ENCODE measurements at regions not wholly inside any gene's neighbourhood (a gene's known extent, or its start where the extent isn't known, plus 50 kb on each side); places are given as distances from the start of the nearest gene placed in this dataset.

DNA sequence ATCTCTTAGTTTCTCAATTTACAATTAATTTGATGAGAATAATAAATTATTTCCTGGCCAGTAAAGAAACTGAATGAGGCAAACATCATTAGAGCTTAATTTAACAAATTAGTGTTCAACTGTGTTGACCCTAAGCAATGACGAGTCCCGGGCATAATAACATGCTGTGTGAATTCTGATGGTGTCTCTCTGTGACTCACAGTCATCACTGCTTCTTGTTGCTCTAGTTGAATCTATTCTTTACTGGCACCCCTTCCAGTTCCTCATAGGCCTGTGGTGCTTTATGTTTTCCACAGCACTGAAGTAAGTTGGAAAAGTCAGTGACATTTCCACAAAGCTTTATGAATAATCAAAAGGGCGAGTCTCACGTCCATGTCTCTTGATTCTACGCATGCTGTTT, 57.7 kb upstream of the SLC7A11 start:
- H3K27me3 ChIP-seq, result no peaks in the 10 kb centered on the region
- H3K27ac ChIP-seq, result no peak overlapping the region
- H3K36me3 ChIP-seq, result no peaks in the 10 kb centered on the region
- no peak for TF ChIP-seq POLR2A (IDR thresholded peaks at IDR 0.05)
- TF ChIP-seq, protein P1, sequence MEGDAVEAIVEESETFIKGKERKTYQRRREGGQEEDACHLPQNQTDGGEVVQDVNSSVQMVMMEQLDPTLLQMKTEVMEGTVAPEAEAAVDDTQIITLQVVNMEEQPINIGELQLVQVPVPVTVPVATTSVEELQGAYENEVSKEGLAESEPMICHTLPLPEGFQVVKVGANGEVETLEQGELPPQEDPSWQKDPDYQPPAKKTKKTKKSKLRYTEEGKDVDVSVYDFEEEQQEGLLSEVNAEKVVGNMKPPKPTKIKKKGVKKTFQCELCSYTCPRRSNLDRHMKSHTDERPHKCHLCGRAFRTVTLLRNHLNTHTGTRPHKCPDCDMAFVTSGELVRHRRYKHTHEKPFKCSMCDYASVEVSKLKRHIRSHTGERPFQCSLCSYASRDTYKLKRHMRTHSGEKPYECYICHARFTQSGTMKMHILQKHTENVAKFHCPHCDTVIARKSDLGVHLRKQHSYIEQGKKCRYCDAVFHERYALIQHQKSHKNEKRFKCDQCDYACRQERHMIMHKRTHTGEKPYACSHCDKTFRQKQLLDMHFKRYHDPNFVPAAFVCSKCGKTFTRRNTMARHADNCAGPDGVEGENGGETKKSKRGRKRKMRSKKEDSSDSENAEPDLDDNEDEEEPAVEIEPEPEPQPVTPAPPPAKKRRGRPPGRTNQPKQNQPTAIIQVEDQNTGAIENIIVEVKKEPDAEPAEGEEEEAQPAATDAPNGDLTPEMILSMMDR (IDR thresholded peaks at IDR 0.05), result no peak
- DNase-seq, result no peak
- H3K4me1 ChIP-seq, result no peaks in the 10 kb centered on the region
- no peak overlapping the region for H3K4me3 ChIP-seq
- H3K9me3 ChIP-seq, result no peaks in the 10 kb centered on the region
- intact Hi-C loops (cut with DNase I; ENCODE audit: low total_unique reads), result no loop called here

DNA sequence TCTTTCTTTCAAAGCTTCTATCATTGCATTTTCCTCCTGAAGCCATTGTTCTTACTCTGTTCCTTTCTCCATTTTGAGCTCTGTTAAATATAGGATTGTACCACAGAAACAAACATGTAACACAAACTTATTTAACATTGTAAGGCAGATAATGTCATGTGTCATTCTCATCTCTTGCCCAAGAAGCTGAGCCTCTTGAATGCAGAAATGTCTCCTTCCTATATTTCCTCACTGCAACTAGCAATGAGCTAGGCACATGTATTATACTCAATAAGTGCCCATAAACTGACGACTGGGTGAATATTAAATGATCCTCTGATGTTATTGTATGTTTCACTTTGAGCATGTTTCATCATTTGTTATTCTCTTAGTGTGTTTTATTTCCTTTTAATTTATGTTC, 56.7 kb upstream of the SLC7A11 start:
- no peak overlapping the region for H3K27ac ChIP-seq
- no peak overlapping the region for H3K4me3 ChIP-seq
- TF ChIP-seq POLR2A (IDR thresholded peaks at IDR 0.05), result no peak
- H3K36me3 ChIP-seq, result no peaks in the 10 kb centered on the region
- intact Hi-C loops (cut with DNase I; ENCODE audit: low total_unique reads), result no loop called here
- no peaks in the 10 kb centered on the region for H3K4me1 ChIP-seq
- no peaks in the 10 kb centered on the region for H3K9me3 ChIP-seq
- DNase-seq, result no peak
- no peaks in the 10 kb centered on the region for H3K27me3 ChIP-seq

DNA sequence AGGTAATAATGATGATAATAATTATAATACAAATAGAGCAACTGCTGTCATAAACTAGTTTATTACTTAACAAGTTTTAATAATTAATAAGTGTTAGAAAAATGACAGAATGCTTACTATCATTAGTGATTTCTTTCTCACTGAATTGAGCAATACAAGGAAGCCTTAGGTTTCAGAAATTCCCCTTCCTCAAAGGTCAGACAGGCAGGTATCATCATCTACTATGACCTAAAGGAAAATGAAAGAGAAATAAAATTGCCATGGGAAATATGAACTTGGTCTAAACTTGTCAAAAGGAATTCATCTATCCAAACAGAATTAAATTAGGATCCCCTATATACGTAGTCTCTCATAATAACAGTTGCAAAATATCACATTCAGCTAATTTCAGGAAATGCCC, 56.3 kb upstream of the SLC7A11 start:
- H3K9me3 ChIP-seq, result no peaks in the 10 kb centered on the region
- TF ChIP-seq POLR2A (IDR thresholded peaks at IDR 0.05), result no peak
- TF ChIP-seq, protein P1 (IDR thresholded peaks at IDR 0.05), result no peak
- H3K4me3 ChIP-seq, result no peak overlapping the region
- DNase-seq, result no peak
- intact Hi-C loops (cut with DNase I; ENCODE audit: low total_unique reads), result no loop called here
- H3K4me1 ChIP-seq, result no peaks in the 10 kb centered on the region
- no peaks in the 10 kb centered on the region for H3K27me3 ChIP-seq
- H3K36me3 ChIP-seq, result no peaks in the 10 kb centered on the region
- H3K27ac ChIP-seq, result no peak overlapping the region

DNA sequence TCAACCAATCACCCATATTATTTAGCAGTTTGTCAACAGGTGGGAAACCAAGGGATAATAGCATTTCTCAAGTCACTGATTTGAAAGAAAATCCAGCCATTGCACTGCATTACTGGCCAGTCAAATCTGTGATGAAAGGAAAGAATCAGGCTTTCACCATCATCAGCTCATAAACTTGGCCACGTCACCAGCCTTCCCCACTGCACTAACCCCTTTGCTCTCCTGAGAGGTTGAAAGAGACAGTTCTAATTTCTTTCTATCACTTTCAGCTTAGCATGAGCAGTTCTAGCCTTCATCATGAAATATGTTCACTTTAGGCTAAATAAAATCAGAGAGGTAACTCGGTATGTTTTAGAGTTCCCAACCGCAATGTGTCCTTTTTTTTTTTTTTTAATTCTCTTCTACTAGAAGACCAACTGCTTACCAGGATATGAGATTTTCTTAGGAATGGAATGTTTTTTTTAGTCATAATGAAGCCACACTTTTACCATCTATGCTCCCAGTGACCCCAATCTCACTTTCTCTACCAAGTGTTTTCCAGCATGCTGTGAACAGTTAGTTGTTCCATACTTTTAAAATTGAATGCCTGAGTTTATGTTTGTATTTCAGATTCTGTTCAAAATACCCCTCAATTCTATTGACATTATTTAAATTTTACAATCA, 55.7 kb upstream of the SLC7A11 start:
- TF ChIP-seq, protein P1 (IDR thresholded peaks at IDR 0.05), result no peak
- H3K36me3 ChIP-seq, result no peaks in the 10 kb centered on the region
- H3K27ac ChIP-seq, result no peak overlapping the region
- H3K27me3 ChIP-seq, result no peaks in the 10 kb centered on the region
- no peaks in the 10 kb centered on the region for H3K9me3 ChIP-seq
- H3K4me3 ChIP-seq, result no peak overlapping the region
- intact Hi-C loops (cut with DNase I; ENCODE audit: low total_unique reads), result no loop called here
- no peak for DNase-seq
- H3K4me1 ChIP-seq, result no peaks in the 10 kb centered on the region

DNA sequence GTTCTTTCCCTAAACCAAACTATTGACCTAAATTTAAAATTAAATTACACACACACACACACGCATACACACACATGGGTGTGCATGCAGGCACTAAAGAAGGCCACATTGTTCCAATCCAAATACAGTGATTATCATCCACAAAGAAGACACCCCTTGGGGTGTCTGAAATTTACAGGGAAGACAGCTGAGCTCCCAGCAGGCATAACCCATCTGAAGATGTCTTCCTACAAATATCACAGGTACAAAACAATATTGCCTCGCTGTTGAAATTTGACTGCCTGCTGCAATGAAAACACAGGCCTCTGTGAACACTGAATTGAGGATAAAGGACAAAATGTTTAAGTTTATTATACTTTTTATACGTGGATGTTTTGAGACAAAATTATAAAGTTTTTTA, 50.2 kb upstream of the SLC7A11 start:
- DNase-seq, result no peak
- no peak for TF ChIP-seq POLR2A (IDR thresholded peaks at IDR 0.05)
- TF ChIP-seq, protein P1 (IDR thresholded peaks at IDR 0.05), result no peak
- intact Hi-C loops (cut with DNase I; ENCODE audit: low total_unique reads), result no loop called here
- Histone ChIP-seq H3K4me3 (no peak overlapping the region), H3K9me3 (no peaks in the 10 kb centered on the region), H3K27me3 (no peaks in the 10 kb centered on the region), H3K36me3 (no peaks in the 10 kb centered on the region), H3K4me1 (no peaks in the 10 kb centered on the region), H3K27ac (no peak overlapping the region)

Data from uterus (tissue), 3 donors.